GM12878 (cell line): ENCODE measurements at regions not wholly inside any gene's neighbourhood (a gene's known extent, or its start where the extent isn't known, plus 50 kb on each side); places are given as distances from the start of the nearest gene placed in this dataset.

Source experiments
- BCLAF1 ChIP-seq: fragments of 450-650 bp; IDR thresholded peaks from 2 replicates; pipeline ENCODE4 v1.6.1; 2017; ENCODE audit warnings: antibody characterized with exemption, mild to moderate bottlenecking, moderate library complexity
- BRCA1 ChIP-seq: IDR thresholded peaks from 2 replicates; pipeline ENCODE4 v1.6.1; 2011; ENCODE audit warnings: low read depth, low read length, improper control_type of control experiment
- FOXK2 ChIP-seq: fragments of 450-650 bp; IDR thresholded peaks from 2 replicates; pipeline ENCODE4 v1.6.1; 2017; ENCODE audit warnings: mild to moderate bottlenecking, moderate library complexity
- POLR2A ChIP-seq: IDR thresholded peaks from 2 replicates; pipeline ENCODE4 v1.6.1; 2011; ENCODE audit warnings: low read depth, mild to moderate bottlenecking, low read length
- SMARCA5 ChIP-seq: fragments of 450-650 bp; IDR thresholded peaks from 2 replicates; pipeline ENCODE4 v1.6.1; 2017; ENCODE audit warnings: mild to moderate bottlenecking
- TF ChIP-seq, protein P1 (sequence below): fragments of 150-350 bp; IDR thresholded peaks from 2 replicates; pipeline ENCODE4 v1.6.1; 2014; ENCODE audit warnings: mild to moderate bottlenecking, low read depth, low read length
- TF ChIP-seq, protein P2 (sequence below): IDR thresholded peaks from 2 replicates; pipeline ENCODE4 v1.6.1; 2012; ENCODE audit warnings: low read depth, low read length, improper control_type of control experiment
- TF ChIP-seq, protein P3 (sequence below): fragments of 450-650 bp; IDR thresholded peaks from 2 replicates; pipeline ENCODE4 v1.6.1; 2018; ENCODE audit warnings: mild to moderate bottlenecking, low read depth, moderate library complexity; ENCODE audit not compliant: partially characterized antibody

- TF ChIP-seq BCLAF1, result no peak
- TF ChIP-seq, protein P1, sequence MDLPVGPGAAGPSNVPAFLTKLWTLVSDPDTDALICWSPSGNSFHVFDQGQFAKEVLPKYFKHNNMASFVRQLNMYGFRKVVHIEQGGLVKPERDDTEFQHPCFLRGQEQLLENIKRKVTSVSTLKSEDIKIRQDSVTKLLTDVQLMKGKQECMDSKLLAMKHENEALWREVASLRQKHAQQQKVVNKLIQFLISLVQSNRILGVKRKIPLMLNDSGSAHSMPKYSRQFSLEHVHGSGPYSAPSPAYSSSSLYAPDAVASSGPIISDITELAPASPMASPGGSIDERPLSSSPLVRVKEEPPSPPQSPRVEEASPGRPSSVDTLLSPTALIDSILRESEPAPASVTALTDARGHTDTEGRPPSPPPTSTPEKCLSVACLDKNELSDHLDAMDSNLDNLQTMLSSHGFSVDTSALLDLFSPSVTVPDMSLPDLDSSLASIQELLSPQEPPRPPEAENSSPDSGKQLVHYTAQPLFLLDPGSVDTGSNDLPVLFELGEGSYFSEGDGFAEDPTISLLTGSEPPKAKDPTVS, result no peak
- TF ChIP-seq, protein P2, sequence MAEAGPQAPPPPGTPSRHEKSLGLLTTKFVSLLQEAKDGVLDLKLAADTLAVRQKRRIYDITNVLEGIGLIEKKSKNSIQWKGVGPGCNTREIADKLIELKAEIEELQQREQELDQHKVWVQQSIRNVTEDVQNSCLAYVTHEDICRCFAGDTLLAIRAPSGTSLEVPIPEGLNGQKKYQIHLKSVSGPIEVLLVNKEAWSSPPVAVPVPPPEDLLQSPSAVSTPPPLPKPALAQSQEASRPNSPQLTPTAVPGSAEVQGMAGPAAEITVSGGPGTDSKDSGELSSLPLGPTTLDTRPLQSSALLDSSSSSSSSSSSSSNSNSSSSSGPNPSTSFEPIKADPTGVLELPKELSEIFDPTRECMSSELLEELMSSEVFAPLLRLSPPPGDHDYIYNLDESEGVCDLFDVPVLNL, result no peak
- TF ChIP-seq SMARCA5, result no peak
- no peak for TF ChIP-seq BRCA1
- no peak for TF ChIP-seq POLR2A
- TF ChIP-seq FOXK2, result no peak
- TF ChIP-seq, protein P3, sequence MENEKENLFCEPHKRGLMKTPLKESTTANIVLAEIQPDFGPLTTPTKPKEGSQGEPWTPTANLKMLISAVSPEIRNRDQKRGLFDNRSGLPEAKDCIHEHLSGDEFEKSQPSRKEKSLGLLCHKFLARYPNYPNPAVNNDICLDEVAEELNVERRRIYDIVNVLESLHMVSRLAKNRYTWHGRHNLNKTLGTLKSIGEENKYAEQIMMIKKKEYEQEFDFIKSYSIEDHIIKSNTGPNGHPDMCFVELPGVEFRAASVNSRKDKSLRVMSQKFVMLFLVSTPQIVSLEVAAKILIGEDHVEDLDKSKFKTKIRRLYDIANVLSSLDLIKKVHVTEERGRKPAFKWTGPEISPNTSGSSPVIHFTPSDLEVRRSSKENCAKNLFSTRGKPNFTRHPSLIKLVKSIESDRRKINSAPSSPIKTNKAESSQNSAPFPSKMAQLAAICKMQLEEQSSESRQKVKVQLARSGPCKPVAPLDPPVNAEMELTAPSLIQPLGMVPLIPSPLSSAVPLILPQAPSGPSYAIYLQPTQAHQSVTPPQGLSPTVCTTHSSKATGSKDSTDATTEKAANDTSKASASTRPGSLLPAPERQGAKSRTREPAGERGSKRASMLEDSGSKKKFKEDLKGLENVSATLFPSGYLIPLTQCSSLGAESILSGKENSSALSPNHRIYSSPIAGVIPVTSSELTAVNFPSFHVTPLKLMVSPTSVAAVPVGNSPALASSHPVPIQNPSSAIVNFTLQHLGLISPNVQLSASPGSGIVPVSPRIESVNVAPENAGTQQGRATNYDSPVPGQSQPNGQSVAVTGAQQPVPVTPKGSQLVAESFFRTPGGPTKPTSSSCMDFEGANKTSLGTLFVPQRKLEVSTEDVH, result no peak
These were observed 214.3 kb downstream of the KIF26A start (continued) for GRCh38 chr14:104352493-104353220.
